Hepatocyte (in vitro differentiated cells): ENCODE measurements at regions not wholly inside any gene's neighbourhood (a gene's known extent, or its start where the extent isn't known, plus 50 kb on each side); places are given as distances from the start of the nearest gene placed in this dataset.

ENCODE experiments used
- DNase-seq: peaks from one replicate; pipeline ENCODE4 v3.0.0-alpha.2; 2016; ENCODE audit warnings: low spot score
- H2AFZ ChIP-seq: fragments of 200-600 bp; sonication (generic); 2 replicates; pipeline ENCODE4 v1.6.0; 2016; ENCODE audit warnings: antibody characterized with exemption, mild to moderate bottlenecking
- H3K27ac ChIP-seq: fragments of 200-600 bp; sonication (generic); 2 replicates; pipeline ENCODE4 v1.5.1; 2016; ENCODE audit warnings: mild to moderate bottlenecking
- H3K27me3 ChIP-seq: fragments of 200-600 bp; sonication (generic); 2 replicates; pipeline ENCODE4 v1.6.1; 2016
- H3K36me3 ChIP-seq: fragments of 200-600 bp; sonication (generic); replicated peaks from 2 replicates; pipeline ENCODE4 v1.5.1; 2016; ENCODE audit warnings: low read depth; ENCODE audit not compliant: insufficient read depth
- H3K4me1 ChIP-seq: fragments of 200-600 bp; sonication (generic); 2 replicates; pipeline ENCODE4 v1.5.1; 2016; ENCODE audit warnings: mild to moderate bottlenecking, moderate library complexity; ENCODE audit not compliant: insufficient read depth
- H3K4me2 ChIP-seq: fragments of 200-600 bp; sonication (generic); 2 replicates; pipeline ENCODE4 v1.6.0; 2016
- H3K4me3 ChIP-seq: fragments of 200-600 bp; sonication (generic); 2 replicates; pipeline ENCODE4 v1.5.1; 2016; ENCODE audit warnings: mild to moderate bottlenecking
- H3K79me2 ChIP-seq: fragments of 200-600 bp; sonication (generic); 2 replicates; pipeline ENCODE4 v1.6.0; 2017; ENCODE audit warnings: mild to moderate bottlenecking
- H3K9me2 ChIP-seq: fragments of 200-600 bp; sonication (generic); replicated peaks from 2 replicates; pipeline ENCODE4 v1.6.0; 2017; ENCODE audit warnings: mild to moderate bottlenecking; ENCODE audit not compliant: insufficient read depth
- H3K9me3 ChIP-seq: fragments of 200-600 bp; sonication (generic); 2 replicates; pipeline ENCODE4 v1.5.1; 2016; ENCODE audit warnings: low read depth, mild to moderate bottlenecking
- H4K20me1 ChIP-seq: fragments of 200-600 bp; sonication (generic); 2 replicates; pipeline ENCODE4 v1.6.0; 2016; ENCODE audit warnings: mild to moderate bottlenecking; ENCODE audit not compliant: insufficient read depth, poor library complexity, severe bottlenecking
- CTCF ChIP-seq: fragments of 200-600 bp; sonication (generic); IDR thresholded peaks from 2 replicates; pipeline ENCODE4 v1.5.1; 2016; ENCODE audit warnings: antibody characterized with exemption, mild to moderate bottlenecking; ENCODE audit not compliant: poor library complexity
- EZH2 ChIP-seq: fragments of 200-600 bp; sonication (generic); IDR thresholded peaks from 2 replicates; pipeline ENCODE4 v1.6.1; 2016; ENCODE audit warnings: antibody characterized with exemption, mild to moderate bottlenecking, borderline replicate concordance
- EZH2phosphoT487 ChIP-seq: fragments of 200-600 bp; sonication (generic); IDR thresholded peaks from one replicate; pipeline ENCODE4 v1.6.1; 2018; ENCODE audit warnings: antibody characterized with exemption, mild to moderate bottlenecking, low read depth, moderate library complexity; ENCODE audit not compliant: unreplicated experiment, severe bottlenecking
- WGBS: methylation state at CpG from one replicate; pipeline ENCODE4 v1.1.6; 2016; ENCODE audit warnings: low lambda C conversion rate; ENCODE audit errors: missing lambda C conversion rate; 5-methylcytosine and 5-hydroxymethylcytosine counted together

GRCh38 chr16:17970816-17971331, 365.7 kb downstream of the NPIPA8 start:
- DNase-seq = no peak
- Histone ChIP-seq H4K20me1 (no peaks in the 10 kb centered on the region), H3K27me3 (no peaks in the 10 kb centered on the region), H3K79me2 (no peaks in the 10 kb centered on the region), H3K9me2 (no peaks in the 10 kb centered on the region), H3K27ac (no peak overlapping the region), H3K4me2 (no peak overlapping the region), H3K36me3 (no peaks in the 10 kb centered on the region), H2AFZ (no peak overlapping the region), H3K4me3 (no peak overlapping the region), H3K9me3 (no peaks in the 10 kb centered on the region), H3K4me1 (no peaks in the 10 kb centered on the region)
- TF ChIP-seq EZH2phosphoT487 = no peak
- peak; percentile 14 for TF ChIP-seq CTCF
- WGBS = 80% methylated on average over 4 of the region's 4 CpGs

- no peak for DNase-seq
- no peaks in the 10 kb centered on the region for H3K36me3 ChIP-seq
- no peaks in the 10 kb centered on the region for H3K4me1 ChIP-seq
- no peak overlapping the region for H3K4me3 ChIP-seq
- H3K9me3 ChIP-seq = no peaks in the 10 kb centered on the region
- WGBS = 74% methylated on average over 5 of the region's 5 CpGs
- no peak overlapping the region for H2AFZ ChIP-seq
- H3K79me2 ChIP-seq = no peaks in the 10 kb centered on the region
- TF ChIP-seq EZH2phosphoT487 = no peak
- TF ChIP-seq EZH2 = no peak
- no peak for TF ChIP-seq CTCF
- no peaks in the 10 kb centered on the region for H4K20me1 ChIP-seq
- H3K9me2 ChIP-seq = no peaks in the 10 kb centered on the region
- no peak overlapping the region for H3K4me2 ChIP-seq
- H3K27ac ChIP-seq = no peak overlapping the region
- no peaks in the 10 kb centered on the region for H3K27me3 ChIP-seq
These were observed 366.3 kb downstream of the NPIPA8 start for GRCh38 chr16:17970157-17970765.

GRCh38 chr16:17965133-17965900, 371.2 kb downstream of the NPIPA8 start:
- no peak for TF ChIP-seq EZH2
- TF ChIP-seq EZH2phosphoT487 = no peak
- no peak for TF ChIP-seq CTCF
- Histone ChIP-seq H3K4me3 (no peak overlapping the region), H3K9me2 (no peaks in the 10 kb centered on the region), H3K36me3 (no peaks in the 10 kb centered on the region), H2AFZ (no peak overlapping the region), H3K4me2 (no peak overlapping the region), H3K27ac (no peak overlapping the region), H3K9me3 (no peaks in the 10 kb centered on the region), H4K20me1 (no peaks in the 10 kb centered on the region), H3K79me2 (no peaks in the 10 kb centered on the region), H3K4me1 (no peaks in the 10 kb centered on the region), H3K27me3 (no peaks in the 10 kb centered on the region)
- no peak for DNase-seq
- WGBS = 86% methylated on average over 10 of the region's 10 CpGs
